Inferior parietal cortex (tissue), 1 donor: ENCODE measurements at regions not wholly inside any gene's neighbourhood (a gene's known extent, or its start where the extent isn't known, plus 50 kb on each side); places are given as distances from the start of the nearest gene placed in this dataset.

Experiments used
- DNase-seq: peaks from one replicate; pipeline ENCODE4 v3.0.0-alpha.2; 2016; ENCODE audit errors: extremely low spot score

DNA sequence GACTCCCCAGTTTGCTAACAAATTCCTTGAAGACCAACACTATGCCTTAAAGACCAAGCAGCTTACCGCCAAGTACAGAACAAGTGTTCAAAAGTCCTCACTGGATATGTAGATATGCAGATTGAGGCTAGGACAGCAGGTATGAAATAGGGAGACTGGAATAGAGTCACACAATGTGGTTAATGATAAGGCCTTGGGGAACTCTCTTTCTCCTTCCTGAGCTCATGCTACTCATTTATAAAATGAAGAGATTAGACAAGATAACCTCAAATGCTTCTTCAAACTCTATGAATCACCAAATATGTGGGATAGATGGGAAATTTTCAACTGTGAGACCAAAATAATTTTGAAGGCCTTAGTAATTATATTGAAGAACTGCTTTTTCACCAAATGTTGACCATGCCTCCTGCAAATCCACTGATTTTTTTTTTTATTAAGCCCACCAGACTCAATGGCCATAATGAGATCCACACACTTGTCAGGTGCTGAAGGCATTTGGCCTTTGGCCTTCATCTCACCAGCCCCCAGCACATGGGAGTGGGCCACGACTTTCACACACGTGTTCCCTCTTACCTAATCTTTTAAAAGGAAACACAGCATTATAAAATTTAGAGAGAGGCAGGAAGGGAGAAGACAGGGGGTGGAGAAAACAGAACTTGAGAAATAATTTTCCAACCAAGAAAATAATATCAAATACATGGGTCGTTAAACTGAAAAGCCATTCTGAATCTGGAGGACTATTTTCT lies 181.5 kb downstream of the EN1 start:
- no peak for DNase-seq

DNA sequence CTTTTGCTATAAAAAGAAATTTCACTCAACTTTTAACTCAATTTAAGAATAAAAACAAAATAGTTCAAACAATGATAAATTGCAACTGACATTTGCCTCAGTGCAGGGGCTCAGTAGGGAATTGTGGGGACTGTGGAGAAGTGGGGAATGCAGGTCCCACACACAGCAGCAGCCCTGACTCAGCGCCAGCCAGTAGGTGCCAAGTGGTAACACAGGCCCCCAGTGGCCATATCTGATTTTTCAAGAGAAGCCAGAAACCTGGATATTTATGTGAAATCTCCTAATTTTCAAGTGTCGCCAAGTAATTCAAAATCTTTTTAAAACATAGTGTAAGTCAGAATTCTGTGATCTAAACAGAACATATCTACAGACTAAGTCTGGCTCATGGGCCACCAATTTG lies 186.3 kb downstream of the EN1 start:
- no peak for DNase-seq

- no peak for DNase-seq
Observed at GRCh38 chr2:118658596-118659198, 188.8 kb downstream of the EN1 start.

- no peak for DNase-seq
Observed at GRCh38 chr2:118657466-118657865, 190.0 kb downstream of the EN1 start.

DNA sequence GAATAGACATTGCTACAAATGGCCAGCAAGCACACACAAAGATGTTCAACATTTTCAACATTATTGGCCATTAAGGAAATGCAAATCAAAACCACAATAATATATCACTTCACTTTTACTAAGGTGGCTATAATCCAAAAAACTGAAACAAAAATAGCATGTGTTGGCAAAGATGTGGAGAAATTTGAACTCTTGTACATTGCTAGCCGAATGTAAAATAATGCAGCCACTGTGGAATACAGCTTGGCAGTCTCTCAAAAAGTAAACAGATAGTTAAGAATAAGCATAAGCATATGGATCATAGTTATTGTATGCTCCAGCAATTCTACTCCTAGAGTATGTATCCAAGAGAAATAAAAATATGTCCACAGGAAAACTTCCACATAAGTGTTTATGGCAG lies 192.5 kb downstream of the EN1 start:
- no peak for DNase-seq

DNA sequence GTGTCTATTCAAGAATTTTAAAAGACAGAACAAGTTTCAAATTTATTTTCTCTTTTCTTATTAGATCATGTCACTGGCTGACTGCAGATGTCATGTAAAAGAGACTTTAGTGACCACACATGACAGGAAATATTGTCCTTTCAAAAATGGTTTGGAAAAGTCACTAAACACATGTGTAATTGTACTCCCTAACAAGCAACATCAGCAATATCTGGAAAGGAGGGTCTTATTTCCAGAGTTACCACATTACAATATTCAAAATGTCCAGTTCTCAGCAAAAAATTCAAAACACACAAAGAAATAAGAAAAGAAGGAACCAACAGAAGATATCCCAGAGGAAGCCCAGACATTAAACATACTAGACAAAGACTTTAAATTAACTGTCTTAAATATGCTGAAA lies 197.1 kb downstream of the EN1 start:
- no peak for DNase-seq

DNA sequence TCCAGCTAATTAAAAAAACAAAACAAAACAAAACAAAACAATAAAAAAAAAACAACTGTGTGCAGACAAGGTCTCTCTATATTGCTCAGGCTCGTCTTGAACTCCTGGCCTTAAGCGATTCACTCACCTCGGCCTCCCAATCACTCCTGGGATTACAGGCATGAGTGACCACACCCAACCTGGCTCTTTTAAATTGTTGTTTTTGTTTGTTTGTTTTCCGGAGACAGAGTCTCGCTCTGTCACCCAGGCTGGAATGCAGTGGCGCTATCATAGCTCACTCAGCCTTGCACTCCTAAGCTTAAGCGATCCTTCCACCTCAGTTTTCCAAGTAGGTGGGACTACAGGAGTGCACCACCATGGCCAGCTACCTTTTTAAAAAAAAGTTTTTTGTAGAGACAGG lies 201.6 kb downstream of the EN1 start:
- no peak for DNase-seq

DNA sequence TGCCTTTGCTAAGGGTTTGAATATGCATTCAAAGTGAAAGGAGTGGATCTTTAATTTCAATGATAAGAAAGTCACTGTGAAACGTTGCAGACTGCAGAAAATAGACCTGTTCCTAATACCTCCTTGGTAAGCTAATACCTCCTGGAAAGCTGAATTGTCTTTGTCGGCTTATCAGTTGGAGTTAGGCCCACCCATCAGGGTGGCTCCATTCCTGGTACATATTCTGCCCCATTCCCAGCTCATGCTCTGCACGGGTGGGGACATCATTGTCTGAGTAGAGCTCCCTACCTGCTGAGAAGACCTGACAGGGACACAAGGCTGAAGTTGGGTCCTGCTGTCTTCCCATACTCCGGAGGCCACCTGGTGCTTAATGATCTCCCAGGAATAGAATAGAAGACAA lies 203.3 kb downstream of the EN1 start:
- DNase-seq, result no peak

DNA sequence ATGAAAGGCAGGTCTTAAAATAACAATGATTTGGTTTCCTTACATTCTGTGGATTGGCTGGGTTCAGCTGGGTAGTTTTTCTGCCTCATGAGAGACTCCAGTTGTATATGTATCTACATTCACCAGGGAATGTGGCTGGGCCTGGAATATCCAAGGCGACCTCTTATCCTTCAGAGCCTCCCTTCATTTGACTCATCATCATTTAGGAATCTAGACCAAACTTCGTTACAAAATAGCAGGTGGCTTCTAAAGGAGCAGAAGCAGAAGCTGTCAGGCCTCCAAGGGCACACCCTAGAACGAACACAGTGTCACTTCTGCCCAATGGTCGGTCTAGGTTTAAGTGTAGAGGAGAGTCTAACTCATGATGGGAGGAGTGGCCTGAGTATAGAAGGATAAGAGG lies 204.2 kb downstream of the EN1 start:
- no peak for DNase-seq

GRCh38 chr2:118642501-118642900 lies 204.9 kb downstream of the EN1 start:
- no peak for DNase-seq

DNA sequence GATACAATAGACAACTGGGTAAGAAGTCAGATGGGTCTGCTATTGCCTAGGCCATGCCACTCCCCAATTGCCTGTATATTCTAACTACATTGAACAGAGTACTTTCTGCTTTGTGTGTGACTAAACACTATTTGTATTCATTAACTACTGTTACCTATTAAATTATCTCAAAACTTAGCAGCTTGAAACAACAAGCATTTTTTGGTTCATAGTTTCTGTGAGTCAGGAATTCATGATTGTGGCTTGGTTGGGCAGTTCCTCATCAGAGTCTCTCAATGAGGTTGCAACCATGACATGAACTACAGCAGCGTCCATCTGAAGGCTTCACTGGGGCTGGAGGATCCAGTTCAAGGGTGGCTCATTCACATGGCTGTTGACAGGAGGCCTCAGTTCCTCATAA lies 205.7 kb downstream of the EN1 start:
- DNase-seq, result no peak

GRCh38 chr2:118639371-118639770 lies 208.1 kb downstream of the EN1 start:
- no peak for DNase-seq

GRCh38 chr2:118638453-118638852 lies 209.0 kb downstream of the EN1 start:
- no peak for DNase-seq

DNA sequence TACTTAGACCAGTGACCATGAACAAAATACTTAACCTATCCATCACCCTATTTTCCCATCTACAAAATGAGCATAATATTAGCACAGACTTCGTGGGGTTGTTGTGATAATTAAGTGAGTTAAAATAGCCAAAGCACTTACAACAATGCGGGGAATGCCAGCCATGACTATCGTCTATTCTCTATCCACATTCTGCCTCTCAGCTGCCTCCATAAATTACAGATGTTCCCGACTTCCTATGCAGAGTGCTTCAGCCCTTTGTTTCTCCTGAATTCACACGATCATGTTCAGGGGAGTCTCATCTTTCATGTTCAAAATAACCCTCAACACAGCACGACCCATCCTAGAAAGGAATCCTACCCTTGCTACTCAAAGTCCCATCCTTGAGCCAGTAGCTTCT lies 211.6 kb downstream of the EN1 start:
- DNase-seq, result no peak

DNA sequence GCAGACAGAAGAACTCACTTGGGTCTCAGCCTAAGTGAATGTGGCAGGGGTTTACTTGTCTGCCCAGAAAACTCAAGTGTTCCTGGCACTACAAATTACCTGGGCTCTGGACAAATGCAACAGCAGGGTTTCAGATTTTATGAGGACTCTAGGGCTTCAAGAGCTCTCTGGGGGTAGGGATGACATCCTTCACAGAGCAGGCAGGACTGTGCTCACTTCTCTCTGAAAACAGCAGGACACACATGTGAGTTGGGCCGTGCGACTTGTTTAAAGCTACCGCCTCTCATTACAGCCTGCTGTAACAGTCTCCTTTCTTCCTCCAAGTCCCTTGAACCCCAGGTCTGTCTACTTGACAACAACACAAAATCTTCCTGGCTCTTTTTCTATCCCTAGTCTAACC lies 212.6 kb downstream of the EN1 start:
- no peak for DNase-seq

GRCh38 chr2:118633371-118634018 lies 214.0 kb downstream of the EN1 start:
- no peak for DNase-seq

GRCh38 chr2:118632921-118633320 lies 214.5 kb downstream of the EN1 start:
- DNase-seq, result no peak

DNA sequence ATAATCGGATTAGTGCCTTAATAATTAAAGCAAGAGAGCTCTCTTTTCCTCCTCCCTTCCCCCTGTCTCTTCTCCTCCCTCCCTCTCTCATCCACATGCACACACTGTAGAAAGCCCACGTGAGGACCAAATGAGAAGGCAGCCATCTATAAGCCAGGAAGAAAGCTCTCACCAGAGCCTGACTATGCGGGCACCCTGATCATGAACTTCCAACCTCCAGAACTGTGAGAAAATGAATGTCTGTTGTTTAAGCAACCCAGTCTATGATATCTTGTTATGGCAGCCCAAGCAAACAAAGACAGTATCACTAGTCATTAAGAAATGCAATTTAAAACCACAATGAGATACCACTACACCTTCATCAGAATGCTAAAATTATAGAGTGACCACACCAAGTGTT lies 220.3 kb downstream of the EN1 start:
- DNase-seq, result no peak

DNA sequence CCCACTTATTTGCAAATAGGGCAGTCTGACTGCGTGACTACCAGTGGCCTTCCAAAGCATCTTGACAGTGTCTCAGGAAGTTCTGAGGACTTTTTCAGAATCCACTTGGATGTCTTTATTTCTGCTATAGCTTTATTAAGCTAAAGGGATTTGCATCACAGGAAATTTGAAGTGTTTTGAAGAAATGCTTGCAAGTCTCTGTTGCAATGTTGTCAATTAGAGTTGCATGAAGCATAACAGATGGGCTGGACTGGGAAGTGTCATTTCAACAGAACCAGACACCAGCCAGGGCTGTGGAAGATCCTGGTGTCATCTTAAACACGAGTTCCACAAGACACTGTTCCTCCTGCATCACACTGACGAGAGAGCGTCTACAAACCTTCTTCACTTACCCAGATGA lies 224.5 kb downstream of the EN1 start:
- no peak for DNase-seq

GRCh38 chr2:118622108-118622507 lies 225.3 kb downstream of the EN1 start:
- DNase-seq, result no peak

GRCh38 chr2:118618279-118618678 lies 229.2 kb downstream of the EN1 start:
- DNase-seq, result no peak

DNA sequence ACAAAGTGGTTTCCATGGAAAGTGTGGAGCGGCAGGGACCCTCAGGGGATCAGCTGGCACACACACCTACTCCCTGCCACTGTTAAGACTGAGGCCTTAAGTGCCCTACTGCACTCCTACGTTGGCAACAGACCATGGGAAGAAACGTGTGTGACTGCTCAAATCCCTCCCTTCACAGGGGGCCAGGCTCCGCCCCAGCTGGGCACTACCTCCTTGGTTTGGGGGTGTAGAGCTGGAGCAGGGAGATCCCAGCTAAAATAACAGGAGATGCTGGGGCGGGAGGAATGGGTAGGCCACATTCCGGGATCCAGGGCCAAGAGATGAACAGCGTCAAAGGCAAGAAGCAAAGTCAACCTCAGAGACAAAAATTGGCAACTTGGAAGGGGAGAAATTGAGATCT lies 231.0 kb downstream of the EN1 start:
- no peak for DNase-seq

DNA sequence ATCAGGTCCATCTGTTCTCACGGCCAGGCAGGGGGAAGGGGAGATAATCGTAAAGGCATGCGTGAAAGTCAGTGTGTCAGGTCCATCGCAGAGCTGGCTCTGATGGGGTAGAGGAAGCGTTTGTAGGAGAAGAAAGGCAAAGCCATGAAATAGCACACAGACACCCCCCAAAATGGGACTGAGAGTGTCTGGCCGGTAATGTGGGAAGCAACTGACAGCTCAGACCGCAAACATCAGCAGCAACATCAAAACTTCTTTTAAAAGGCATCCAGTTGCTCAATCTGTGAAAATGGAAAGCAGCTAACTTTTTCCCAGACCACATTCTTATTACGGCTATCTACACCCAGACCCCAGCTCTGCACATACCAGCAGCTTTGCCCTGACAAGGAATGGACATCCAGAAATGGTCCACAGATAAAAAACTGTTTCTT lies 232.6 kb downstream of the EN1 start:
- no peak for DNase-seq
